ENCODE measurements at regions not wholly inside any gene's neighbourhood (a gene's known extent, or its start where the extent isn't known, plus 50 kb on each side); places are given as distances from the start of the nearest gene placed in this dataset.

GRCh38 chr3:3665961-3666640 lies 133.1 kb upstream of the LRRN1 start:
- TF ChIP-seq CTCF (IDR thresholded peaks at IDR 0.05; ENCODE audit: insufficient read depth, low read depth, low read length) (no peak), EZH2 (IDR thresholded peaks at IDR 0.05; ENCODE audit: insufficient read depth, low read length) (no peak)
